ENCODE measurements at regions not wholly inside any gene's neighbourhood (a gene's known extent, or its start where the extent isn't known, plus 50 kb on each side); places are given as distances from the start of the nearest gene placed in this dataset.

DNA sequence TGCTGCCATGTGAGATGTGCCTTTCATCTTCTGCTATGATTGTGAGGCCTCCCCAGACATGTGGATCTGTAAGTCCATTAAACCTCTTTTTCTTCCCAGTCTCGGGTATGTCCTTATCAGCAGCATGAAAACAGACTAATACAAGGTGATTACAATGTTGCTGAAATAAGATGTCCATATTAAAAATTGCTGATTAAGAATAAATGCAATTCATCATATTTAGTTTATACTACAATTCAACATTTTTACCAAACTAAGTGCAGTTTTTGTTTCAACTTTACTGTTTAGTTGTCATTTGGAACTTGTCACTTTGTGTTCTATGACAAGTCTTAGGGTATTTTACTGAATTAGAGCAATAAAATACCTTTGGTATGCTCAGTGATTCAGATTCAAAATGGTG lies 127.6 kb upstream of the TMCO5A start:
- Histone ChIP-seq H3K36me3 (replicated peaks) (no peaks in the 10 kb centered on the region), H3K4me3 (ENCODE audit: low read depth, low read length) (no peak overlapping the region), H3K27ac (no peak overlapping the region), H3K27me3 (replicated peaks) (no peaks in the 10 kb centered on the region)
- in situ Hi-C loops (cut with HindIII; ENCODE audit: low pct_ligation_motif_present, low sequenced_read_pairs) = no loop called here
- TF ChIP-seq, protein P1, sequence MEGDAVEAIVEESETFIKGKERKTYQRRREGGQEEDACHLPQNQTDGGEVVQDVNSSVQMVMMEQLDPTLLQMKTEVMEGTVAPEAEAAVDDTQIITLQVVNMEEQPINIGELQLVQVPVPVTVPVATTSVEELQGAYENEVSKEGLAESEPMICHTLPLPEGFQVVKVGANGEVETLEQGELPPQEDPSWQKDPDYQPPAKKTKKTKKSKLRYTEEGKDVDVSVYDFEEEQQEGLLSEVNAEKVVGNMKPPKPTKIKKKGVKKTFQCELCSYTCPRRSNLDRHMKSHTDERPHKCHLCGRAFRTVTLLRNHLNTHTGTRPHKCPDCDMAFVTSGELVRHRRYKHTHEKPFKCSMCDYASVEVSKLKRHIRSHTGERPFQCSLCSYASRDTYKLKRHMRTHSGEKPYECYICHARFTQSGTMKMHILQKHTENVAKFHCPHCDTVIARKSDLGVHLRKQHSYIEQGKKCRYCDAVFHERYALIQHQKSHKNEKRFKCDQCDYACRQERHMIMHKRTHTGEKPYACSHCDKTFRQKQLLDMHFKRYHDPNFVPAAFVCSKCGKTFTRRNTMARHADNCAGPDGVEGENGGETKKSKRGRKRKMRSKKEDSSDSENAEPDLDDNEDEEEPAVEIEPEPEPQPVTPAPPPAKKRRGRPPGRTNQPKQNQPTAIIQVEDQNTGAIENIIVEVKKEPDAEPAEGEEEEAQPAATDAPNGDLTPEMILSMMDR (IDR thresholded peaks at IDR 0.05; ENCODE audit: low read depth, low read length, missing control alignments) = no peak
- DNase-seq = no peak

DNA sequence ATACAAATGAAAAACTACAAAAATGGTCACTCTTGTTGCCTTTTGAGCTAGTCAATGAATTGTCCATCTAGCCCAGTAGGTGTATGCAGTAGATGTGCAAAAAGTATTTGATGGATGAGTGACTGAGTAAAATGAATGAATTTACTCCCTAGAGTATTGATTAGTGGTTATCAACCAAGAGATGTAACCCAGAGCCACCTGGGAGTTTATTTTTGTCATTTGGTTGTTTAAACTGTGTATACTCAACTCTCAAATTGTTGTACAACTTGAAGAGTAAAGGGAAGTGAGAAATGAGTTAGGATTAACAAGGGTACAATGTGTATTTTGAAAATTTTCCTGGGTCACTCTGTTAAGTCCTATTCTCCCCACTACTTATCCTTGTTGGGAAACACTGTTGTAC lies 124.1 kb upstream of the TMCO5A start:
- DNase-seq = no peak
- no peaks in the 10 kb centered on the region for H3K36me3 ChIP-seq (replicated peaks)
- no peaks in the 10 kb centered on the region for H3K27me3 ChIP-seq (replicated peaks)
- no peak overlapping the region for H3K4me3 ChIP-seq (ENCODE audit: low read depth, low read length)
- TF ChIP-seq, protein P1 (IDR thresholded peaks at IDR 0.05; ENCODE audit: low read depth, low read length, missing control alignments) = no peak
- no peak overlapping the region for H3K27ac ChIP-seq
- in situ Hi-C loops (cut with HindIII; ENCODE audit: low pct_ligation_motif_present, low sequenced_read_pairs) = no loop called here

DNA sequence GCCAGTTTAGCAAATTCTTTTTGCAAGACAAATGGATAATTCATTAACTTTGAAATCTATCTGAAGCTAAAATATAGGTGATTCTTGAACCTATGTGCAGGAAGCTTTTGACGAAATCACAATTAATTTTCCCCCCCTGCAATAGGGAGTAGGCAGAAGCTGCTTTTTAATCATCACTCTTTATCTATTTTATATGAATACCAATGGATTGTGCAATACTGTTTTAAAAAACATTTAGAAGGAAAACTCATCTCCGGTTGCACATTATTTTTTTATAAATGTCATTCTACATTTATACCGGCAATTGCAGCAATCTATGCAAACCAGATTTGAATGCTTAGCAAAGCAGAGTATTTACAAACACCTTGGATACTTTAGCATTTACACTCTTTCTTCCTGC lies 121.1 kb upstream of the TMCO5A start:
- in situ Hi-C loops (cut with HindIII; ENCODE audit: low pct_ligation_motif_present, low sequenced_read_pairs) = no loop called here
- H3K36me3 ChIP-seq (replicated peaks) = no peaks in the 10 kb centered on the region
- TF ChIP-seq, protein P1 (IDR thresholded peaks at IDR 0.05; ENCODE audit: low read depth, low read length, missing control alignments) = no peak
- no peak for DNase-seq
- H3K4me3 ChIP-seq (ENCODE audit: low read depth, low read length) = no peak overlapping the region
- no peak overlapping the region for H3K27ac ChIP-seq
- H3K27me3 ChIP-seq (replicated peaks) = no peaks in the 10 kb centered on the region

DNA sequence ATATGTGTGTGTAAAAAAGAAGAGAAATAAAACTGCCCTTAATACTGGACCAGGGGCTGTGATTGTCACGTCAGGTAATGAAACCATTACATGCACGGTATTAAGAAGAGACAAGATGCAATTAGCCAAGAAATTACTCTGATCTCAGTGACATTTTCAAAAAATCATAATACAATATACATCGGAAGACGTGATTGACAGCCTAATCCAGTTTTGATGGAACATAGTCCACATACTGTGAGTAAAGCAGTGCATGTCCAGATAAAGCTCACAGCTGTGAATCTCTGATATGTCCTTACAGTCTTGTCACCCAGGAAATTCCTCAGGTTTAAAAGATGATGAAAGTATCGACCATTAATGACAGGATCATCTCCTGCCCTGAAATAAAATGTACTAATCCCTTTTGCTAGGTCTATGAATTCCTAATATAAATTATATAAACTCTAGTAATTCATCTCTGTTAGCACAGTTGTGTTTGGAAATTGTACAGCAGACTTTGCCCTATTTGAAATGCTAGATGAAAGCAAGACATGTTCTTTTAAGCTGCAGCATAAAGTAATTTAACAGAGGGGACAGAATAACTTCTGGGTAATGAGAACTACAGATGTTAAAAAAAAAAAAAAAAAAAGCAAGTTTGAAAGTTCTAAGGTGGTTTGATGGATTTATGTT lies 119.5 kb upstream of the TMCO5A start:
- TF ChIP-seq, protein P1 (IDR thresholded peaks at IDR 0.05; ENCODE audit: low read depth, low read length, missing control alignments) = no peak
- DNase-seq = no peak
- in situ Hi-C loops (cut with HindIII; ENCODE audit: low pct_ligation_motif_present, low sequenced_read_pairs) = no loop called here
- H3K27me3 ChIP-seq (replicated peaks) = no peaks in the 10 kb centered on the region
- H3K36me3 ChIP-seq (replicated peaks) = no peaks in the 10 kb centered on the region
- H3K4me3 ChIP-seq (ENCODE audit: low read depth, low read length) = no peak overlapping the region
- no peak overlapping the region for H3K27ac ChIP-seq

DNA sequence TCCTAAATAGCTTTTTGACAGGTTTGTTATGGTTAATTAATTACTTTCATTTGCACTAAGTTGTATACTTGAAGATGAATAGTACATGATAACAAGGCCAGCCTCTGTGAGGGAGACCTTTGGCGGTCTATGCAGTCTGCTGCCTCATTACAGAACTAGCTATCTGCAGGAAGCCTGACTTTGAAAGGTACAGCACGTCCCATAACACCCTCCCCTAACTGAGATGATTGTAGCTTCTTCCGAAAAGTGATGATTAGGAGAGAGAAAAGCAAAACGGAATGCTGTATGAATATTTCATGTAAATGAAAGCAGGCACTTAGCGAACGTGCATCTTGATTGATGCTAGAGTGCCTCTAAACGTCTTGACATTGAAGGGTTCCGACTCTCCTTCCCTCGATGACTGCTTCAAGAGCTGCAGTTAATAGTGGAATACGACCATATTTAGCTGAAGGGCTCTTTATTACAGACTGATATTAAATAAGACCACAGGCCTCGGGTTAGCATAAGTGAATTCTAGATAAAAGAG lies 116.2 kb upstream of the TMCO5A start:
- in situ Hi-C loops (cut with HindIII; ENCODE audit: low pct_ligation_motif_present, low sequenced_read_pairs) = no loop called here
- H3K36me3 ChIP-seq (replicated peaks) = no peaks in the 10 kb centered on the region
- no peak for DNase-seq
- H3K27me3 ChIP-seq (replicated peaks) = no peaks in the 10 kb centered on the region
- H3K4me3 ChIP-seq (ENCODE audit: low read depth, low read length) = no peak overlapping the region
- no peak overlapping the region for H3K27ac ChIP-seq
- TF ChIP-seq, protein P1 (IDR thresholded peaks at IDR 0.05; ENCODE audit: low read depth, low read length, missing control alignments) = no peak

DNA sequence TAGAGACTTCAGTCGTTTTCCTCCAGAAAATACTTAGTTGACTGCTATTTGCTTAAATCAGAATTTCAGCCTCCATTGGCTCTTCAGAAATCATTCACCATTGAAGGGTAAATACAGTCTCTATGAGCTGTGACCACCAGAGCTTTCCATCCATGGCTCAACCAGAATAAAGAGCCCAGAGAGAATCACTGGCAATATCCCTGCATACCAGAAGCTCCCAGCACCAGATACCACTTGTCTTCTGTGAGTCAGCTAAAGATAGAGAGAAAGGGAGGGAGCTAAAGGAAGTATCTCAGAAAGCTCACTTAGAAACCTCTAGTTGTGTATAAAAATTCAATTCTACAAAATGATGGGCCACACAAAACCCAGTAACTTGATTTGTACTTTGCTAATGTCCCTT lies 115.2 kb upstream of the TMCO5A start:
- DNase-seq = peak; percentile 53
- in situ Hi-C loops (cut with HindIII; ENCODE audit: low pct_ligation_motif_present, low sequenced_read_pairs) = no loop called here
- Histone ChIP-seq H3K4me3 (ENCODE audit: low read depth, low read length) (no peak overlapping the region), H3K36me3 (replicated peaks) (no peaks in the 10 kb centered on the region), H3K27me3 (replicated peaks) (no peaks in the 10 kb centered on the region), H3K27ac (no peak overlapping the region)
- TF ChIP-seq, protein P1 (IDR thresholded peaks at IDR 0.05; ENCODE audit: low read depth, low read length, missing control alignments) = no peak

Data from brain microvascular endothelial cell (primary cell).